ENCODE measurements at regions not wholly inside any gene's neighbourhood (a gene's known extent, or its start where the extent isn't known, plus 50 kb on each side); places are given as distances from the start of the nearest gene placed in this dataset.
"Not testable (repeated sequence)": the region's sequence is repeated elsewhere in the genome, so short reads cannot be mapped to it uniquely, and the experiment has no call there.

DNA sequence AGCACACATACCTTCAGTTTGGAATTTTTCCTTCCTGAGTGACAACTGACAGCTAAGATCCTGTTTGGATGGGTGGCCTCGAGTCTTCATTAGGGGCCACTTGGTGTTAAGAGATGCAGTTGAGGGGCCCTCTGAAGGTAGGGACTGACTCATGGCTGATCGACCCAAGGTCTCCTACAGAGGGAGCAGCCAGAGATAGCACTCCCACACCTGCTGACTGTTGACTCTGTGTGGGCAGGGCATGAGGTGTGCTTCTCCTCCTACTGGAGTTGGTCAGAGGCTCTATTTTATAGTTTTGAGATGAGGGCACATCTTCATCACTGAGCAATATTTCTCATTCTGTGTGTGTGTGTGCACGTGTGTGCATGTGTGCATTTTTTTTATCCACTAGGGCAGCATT, 378.8 kb upstream of the PODXL start:
- H3K9me3 Mint-ChIP-seq: no peaks in the 10 kb centered on the region
- H3K4me1 Mint-ChIP-seq (ENCODE audit: low read depth): no peaks in the 10 kb centered on the region
- H3K27ac Mint-ChIP-seq: no peak overlapping the region
- H3K36me3 Mint-ChIP-seq (ENCODE audit: low read depth): no peaks in the 10 kb centered on the region
- no peak overlapping the region for H3K4me3 Mint-ChIP-seq (ENCODE audit: low read depth)
- intact Hi-C loops (cut with micrococcal nuclease): no loop called here
- H3K27me3 Mint-ChIP-seq (ENCODE audit: low read depth): no peaks in the 10 kb centered on the region
- DNase-seq (ENCODE audit: low spot score): no peak

GRCh38 chr7:131934452-131934851, 378.0 kb upstream of the PODXL start:
- no peak overlapping the region for H3K27ac Mint-ChIP-seq
- no peaks in the 10 kb centered on the region for H3K36me3 Mint-ChIP-seq (ENCODE audit: low read depth)
- no peaks in the 10 kb centered on the region for H3K27me3 Mint-ChIP-seq (ENCODE audit: low read depth)
- no peaks in the 10 kb centered on the region for H3K9me3 Mint-ChIP-seq
- no peak overlapping the region for H3K4me3 Mint-ChIP-seq (ENCODE audit: low read depth)
- no peak for DNase-seq (ENCODE audit: low spot score)
- intact Hi-C loops (cut with micrococcal nuclease): no loop called here
- no peaks in the 10 kb centered on the region for H3K4me1 Mint-ChIP-seq (ENCODE audit: low read depth)

- Mint-ChIP-seq H3K9me3 (no peaks in the 10 kb centered on the region), H3K27me3 (ENCODE audit: low read depth) (no peaks in the 10 kb centered on the region), H3K4me3 (ENCODE audit: low read depth) (no peak overlapping the region), H3K36me3 (ENCODE audit: low read depth) (no peaks in the 10 kb centered on the region), H3K27ac (no peak overlapping the region), H3K4me1 (ENCODE audit: low read depth) (no peaks in the 10 kb centered on the region)
- intact Hi-C loops (cut with micrococcal nuclease): no loop called here
- DNase-seq (ENCODE audit: low spot score): no peak
Measured at GRCh38 chr7:131933751-131934289, 377.4 kb upstream of the PODXL start.

GRCh38 chr7:131933219-131933618, 376.8 kb upstream of the PODXL start:
- H3K4me1 Mint-ChIP-seq (ENCODE audit: low read depth); intact Hi-C loops (cut with micrococcal nuclease); H3K9me3 Mint-ChIP-seq; H3K27ac Mint-ChIP-seq; H3K36me3 Mint-ChIP-seq (ENCODE audit: low read depth); H3K27me3 Mint-ChIP-seq (ENCODE audit: low read depth); DNase-seq (ENCODE audit: low spot score); H3K4me3 Mint-ChIP-seq (ENCODE audit: low read depth): not testable (repeated sequence)

- DNase-seq (ENCODE audit: low spot score): no peak
- Mint-ChIP-seq H3K9me3 (no peaks in the 10 kb centered on the region), H3K27ac (no peak overlapping the region), H3K27me3 (ENCODE audit: low read depth) (no peaks in the 10 kb centered on the region), H3K4me1 (ENCODE audit: low read depth) (no peaks in the 10 kb centered on the region), H3K36me3 (ENCODE audit: low read depth) (no peaks in the 10 kb centered on the region), H3K4me3 (ENCODE audit: low read depth) (no peak overlapping the region)
- intact Hi-C loops (cut with micrococcal nuclease): no loop called here
Measured at GRCh38 chr7:131932271-131932670, 375.8 kb upstream of the PODXL start.

- no peaks in the 10 kb centered on the region for H3K9me3 Mint-ChIP-seq
- no peak overlapping the region for H3K4me3 Mint-ChIP-seq (ENCODE audit: low read depth)
- H3K27me3 Mint-ChIP-seq (ENCODE audit: low read depth): no peaks in the 10 kb centered on the region
- no peaks in the 10 kb centered on the region for H3K36me3 Mint-ChIP-seq (ENCODE audit: low read depth)
- no peak for DNase-seq (ENCODE audit: low spot score)
- no peak overlapping the region for H3K27ac Mint-ChIP-seq
- intact Hi-C loops (cut with micrococcal nuclease): no loop called here
- no peaks in the 10 kb centered on the region for H3K4me1 Mint-ChIP-seq (ENCODE audit: low read depth)
Measured at GRCh38 chr7:131931370-131931769, 374.9 kb upstream of the PODXL start.

DNA sequence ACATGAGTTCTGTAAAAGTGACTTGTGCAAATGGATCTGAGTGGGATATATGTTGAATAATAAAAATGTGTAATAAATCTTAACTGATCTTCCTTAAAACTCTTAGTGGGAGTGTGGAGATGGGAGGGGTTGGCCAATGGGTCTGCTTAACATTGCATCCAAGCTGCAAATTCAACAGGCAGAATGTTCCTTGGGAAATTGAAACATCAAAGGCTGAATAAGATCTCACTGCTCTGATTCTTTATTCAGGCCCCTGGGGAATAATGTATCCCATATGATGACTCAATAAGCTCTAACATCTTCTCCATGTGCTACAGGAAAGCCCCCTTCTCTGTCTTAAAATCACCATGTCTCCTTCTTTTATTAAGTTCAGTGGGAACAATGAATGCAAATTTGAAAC, 373.2 kb upstream of the PODXL start:
- Mint-ChIP-seq H3K4me3 (ENCODE audit: low read depth) (no peak overlapping the region), H3K36me3 (ENCODE audit: low read depth) (no peaks in the 10 kb centered on the region), H3K9me3 (no peaks in the 10 kb centered on the region), H3K4me1 (ENCODE audit: low read depth) (peaks cover 2% of the 10 kb centered on the region), H3K27ac (no peak overlapping the region), H3K27me3 (ENCODE audit: low read depth) (no peaks in the 10 kb centered on the region)
- DNase-seq (ENCODE audit: low spot score): no peak
- intact Hi-C loops (cut with micrococcal nuclease): no loop called here

DNA sequence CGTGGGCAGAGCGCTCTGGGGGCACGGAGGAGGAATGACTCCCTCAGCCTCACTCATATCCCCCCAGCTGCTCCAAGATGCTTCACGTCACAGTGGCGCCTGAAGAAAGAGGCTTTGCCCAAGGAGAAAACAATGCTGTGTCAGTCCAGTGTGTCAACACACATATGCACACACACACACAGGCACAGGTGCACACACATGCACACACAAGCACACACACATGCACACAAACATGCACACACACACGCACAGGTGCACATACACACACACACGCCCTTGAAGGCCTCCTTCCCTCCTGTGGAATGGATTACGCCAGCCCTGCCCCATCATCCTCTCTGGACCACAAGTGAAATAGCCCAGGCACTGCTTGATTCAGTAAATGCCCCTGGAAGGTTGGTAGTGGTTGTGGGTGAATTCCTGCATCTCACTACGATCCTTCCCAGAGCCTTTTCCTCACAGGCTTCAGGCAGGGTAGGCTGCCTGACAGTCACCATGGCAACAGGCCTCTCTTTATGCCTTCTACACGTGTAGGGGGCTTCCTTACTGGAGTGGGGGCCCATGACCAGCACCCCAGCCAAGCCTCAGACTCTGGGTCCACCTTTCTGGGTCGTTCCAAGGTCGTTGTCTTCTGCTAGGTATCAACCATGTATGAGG, 371.5 kb upstream of the PODXL start:
- no peaks in the 10 kb centered on the region for H3K9me3 Mint-ChIP-seq
- no peak overlapping the region for H3K4me3 Mint-ChIP-seq (ENCODE audit: low read depth)
- H3K4me1 Mint-ChIP-seq (ENCODE audit: low read depth): peaks cover 2% of the 10 kb centered on the region
- no peaks in the 10 kb centered on the region for H3K27me3 Mint-ChIP-seq (ENCODE audit: low read depth)
- H3K36me3 Mint-ChIP-seq (ENCODE audit: low read depth): no peaks in the 10 kb centered on the region
- intact Hi-C loops (cut with micrococcal nuclease): no loop called here
- DNase-seq (ENCODE audit: low spot score): no peak
- no peak overlapping the region for H3K27ac Mint-ChIP-seq

- H3K27ac Mint-ChIP-seq: no peak overlapping the region
- no peaks in the 10 kb centered on the region for H3K36me3 Mint-ChIP-seq (ENCODE audit: low read depth)
- intact Hi-C loops (cut with micrococcal nuclease): no loop called here
- H3K4me3 Mint-ChIP-seq (ENCODE audit: low read depth): no peak overlapping the region
- H3K4me1 Mint-ChIP-seq (ENCODE audit: low read depth): peaks cover 2% of the 10 kb centered on the region
- no peaks in the 10 kb centered on the region for H3K27me3 Mint-ChIP-seq (ENCODE audit: low read depth)
- no peak for DNase-seq (ENCODE audit: low spot score)
- H3K9me3 Mint-ChIP-seq: no peaks in the 10 kb centered on the region
Measured at GRCh38 chr7:131925636-131926035, 369.2 kb upstream of the PODXL start.

GRCh38 chr7:131924857-131925256, 368.4 kb upstream of the PODXL start:
- H3K4me3 Mint-ChIP-seq (ENCODE audit: low read depth): no peak overlapping the region
- H3K27me3 Mint-ChIP-seq (ENCODE audit: low read depth): no peaks in the 10 kb centered on the region
- H3K9me3 Mint-ChIP-seq: no peaks in the 10 kb centered on the region
- intact Hi-C loops (cut with micrococcal nuclease): no loop called here
- no peak for DNase-seq (ENCODE audit: low spot score)
- H3K36me3 Mint-ChIP-seq (ENCODE audit: low read depth): no peaks in the 10 kb centered on the region
- H3K27ac Mint-ChIP-seq: no peak overlapping the region
- H3K4me1 Mint-ChIP-seq (ENCODE audit: low read depth): peaks cover 2% of the 10 kb centered on the region

GRCh38 chr7:131922948-131923347, 366.5 kb upstream of the PODXL start:
- intact Hi-C loops (cut with micrococcal nuclease); H3K36me3 Mint-ChIP-seq (ENCODE audit: low read depth); DNase-seq (ENCODE audit: low spot score): not testable (repeated sequence)

DNA sequence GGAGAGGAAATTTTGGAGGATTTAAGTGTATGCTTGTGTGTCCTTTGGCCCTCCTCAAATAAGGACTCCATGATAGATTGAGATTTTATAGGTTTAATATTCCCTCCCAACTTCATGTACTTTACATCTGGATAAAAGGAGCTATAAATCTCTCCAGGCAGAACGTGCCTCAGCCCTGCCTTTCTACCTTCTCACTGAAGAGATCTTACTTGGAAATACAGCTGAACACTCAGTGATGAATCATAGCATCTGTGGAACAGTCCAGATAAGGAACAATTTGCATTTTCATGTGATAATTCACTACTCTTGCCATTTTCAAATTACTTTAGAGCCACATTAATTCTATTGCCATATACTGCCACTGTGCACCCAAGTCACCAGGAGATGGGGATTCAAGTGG, 364.6 kb upstream of the PODXL start:
- DNase-seq (ENCODE audit: low spot score): no peak
- Mint-ChIP-seq H3K27me3 (ENCODE audit: low read depth) (no peaks in the 10 kb centered on the region), H3K4me3 (ENCODE audit: low read depth) (no peak overlapping the region), H3K4me1 (ENCODE audit: low read depth) (peaks cover 2% of the 10 kb centered on the region), H3K36me3 (ENCODE audit: low read depth) (no peaks in the 10 kb centered on the region), H3K27ac (no peak overlapping the region), H3K9me3 (no peaks in the 10 kb centered on the region)
- intact Hi-C loops (cut with micrococcal nuclease): no loop called here

More at GRCh38 chr7:131922948-131923347, 366.5 kb upstream of the PODXL start:
- not testable (repeated sequence) for H3K4me3 Mint-ChIP-seq (ENCODE audit: low read depth); H3K27ac Mint-ChIP-seq; H3K27me3 Mint-ChIP-seq (ENCODE audit: low read depth); H3K4me1 Mint-ChIP-seq (ENCODE audit: low read depth); H3K9me3 Mint-ChIP-seq

DNA sequence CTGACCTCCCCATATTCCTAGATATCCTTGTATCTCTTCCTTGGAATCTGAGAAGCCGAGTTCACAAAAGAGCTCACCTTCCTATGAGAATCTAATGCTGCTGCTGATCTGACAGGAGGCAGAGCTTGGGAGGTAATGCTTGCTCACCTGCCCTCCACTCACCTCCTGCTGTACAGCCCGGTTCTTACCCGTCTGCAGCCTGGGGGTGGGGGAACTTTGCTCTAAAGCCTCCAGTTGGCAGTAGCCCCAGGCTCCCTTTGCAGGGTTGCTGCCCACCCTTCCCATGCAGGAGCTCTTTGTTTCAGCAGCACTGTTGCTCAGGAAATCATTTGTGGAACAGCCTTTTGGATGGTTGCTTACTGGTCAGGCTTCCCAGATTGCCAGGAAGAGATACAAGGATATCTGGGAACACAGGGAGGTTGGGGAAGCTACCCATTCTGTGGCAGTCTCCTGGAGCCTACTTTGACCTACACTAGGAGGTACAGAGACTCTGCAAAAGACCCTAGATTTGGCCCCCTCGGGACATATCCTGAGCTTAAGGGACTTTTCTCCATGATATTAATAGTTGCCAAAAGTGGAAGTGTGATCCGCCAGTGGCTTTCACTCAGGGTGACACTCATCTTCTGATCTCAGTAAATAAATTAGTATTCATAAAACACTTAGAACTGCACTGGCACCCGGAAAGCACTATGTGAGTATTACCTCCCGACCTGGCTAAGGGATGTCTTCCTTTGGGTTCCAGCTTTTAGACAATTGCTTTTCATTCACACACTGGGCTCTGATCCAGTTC, 363.7 kb upstream of the PODXL start:
- no peaks in the 10 kb centered on the region for H3K36me3 Mint-ChIP-seq (ENCODE audit: low read depth)

More for the DNA sequence above, 363.7 kb upstream of the PODXL start:
- Mint-ChIP-seq H3K4me1 (ENCODE audit: low read depth) (peaks cover 2% of the 10 kb centered on the region), H3K27ac (no peak overlapping the region), H3K4me3 (ENCODE audit: low read depth) (no peak overlapping the region), H3K9me3 (no peaks in the 10 kb centered on the region), H3K27me3 (ENCODE audit: low read depth) (no peaks in the 10 kb centered on the region)
- intact Hi-C loops (cut with micrococcal nuclease): no loop called here
- DNase-seq (ENCODE audit: low spot score): no peak
